ENCODE measurements at regions not wholly inside any gene's neighbourhood (a gene's known extent, or its start where the extent isn't known, plus 50 kb on each side); places are given as distances from the start of the nearest gene placed in this dataset.

GRCh38 chr4:126735294-126736132 lies 897.2 kb upstream of the INTU start:
- TF ChIP-seq CTCF (IDR thresholded peaks at IDR 0.05; ENCODE audit: extremely low read depth in 1 of 2, insufficient read depth in 1 of 2, low read depth in 1 of 2, low read length in 2 of 2) (no peak), POLR2A (IDR thresholded peaks at IDR 0.05; ENCODE audit: low read depth, low read length) (no peak), POLR2AphosphoS5 (IDR thresholded peaks at IDR 0.05; ENCODE audit: insufficient read depth, low read depth, low read length) (no peak)
